ENCODE measurements at regions not wholly inside any gene's neighbourhood (a gene's known extent, or its start where the extent isn't known, plus 50 kb on each side); places are given as distances from the start of the nearest gene placed in this dataset.

DNA sequence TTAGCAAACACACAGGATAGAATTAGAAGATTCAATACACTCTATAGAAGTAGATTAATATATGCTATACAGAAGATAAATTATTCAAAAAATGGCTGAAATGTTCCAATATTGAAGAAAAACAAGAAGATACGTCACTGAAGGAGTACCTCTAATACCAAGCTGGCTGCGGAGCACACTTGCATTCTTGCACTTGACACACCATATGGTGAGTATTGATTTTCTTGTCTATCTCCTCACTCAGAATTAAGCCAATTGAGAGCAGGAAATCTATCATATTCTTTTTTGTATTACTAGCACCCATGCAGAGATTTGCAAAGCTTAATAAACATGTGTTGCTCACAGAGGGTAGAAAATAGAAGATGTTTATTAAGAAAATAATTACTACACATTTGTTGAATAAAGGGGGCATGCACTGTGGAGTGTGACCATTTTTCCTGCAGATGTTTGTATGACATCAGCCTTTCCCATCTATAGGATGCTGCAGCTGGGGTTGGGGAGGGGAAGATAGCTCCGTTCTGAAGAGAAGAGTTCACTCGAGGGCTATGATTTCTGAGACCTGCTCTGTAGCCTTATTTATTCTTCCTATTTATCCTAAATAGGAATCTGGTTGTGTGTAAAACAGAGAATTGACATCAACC, 318.1 kb downstream of the HHIPL2 start:
- H4K20me1 ChIP-seq (replicated peaks in 1 of 2; ENCODE audit: control insufficient read depth in 1 of 2, insufficient read depth in 2 of 2, low read length in 2 of 2): no peaks in the 10 kb centered on the region
- no peak overlapping the region for H4K91ac ChIP-seq (replicated peaks; ENCODE audit: insufficient read length, low read length)
- H3K79me2 ChIP-seq (ENCODE audit: control insufficient read depth in 1 of 2, insufficient read depth in 2 of 2, low read length in 2 of 2): no peaks in the 10 kb centered on the region
- no peak overlapping the region for H2AFZ ChIP-seq (ENCODE audit: low read length)
- H2BK20ac ChIP-seq (ENCODE audit: low read length): no peak overlapping the region
- no peaks in the 10 kb centered on the region for H3K23me2 ChIP-seq (ENCODE audit: low read depth, low read length)
- H2BK120ac ChIP-seq (replicated peaks; ENCODE audit: low read depth, low read length): no peak overlapping the region
- ChIA-PET POLR2A (ENCODE audit: partially characterized antibody) (no interaction called here), CTCF (ENCODE audit: partially characterized antibody) (interaction anchor here (0.7 kb wide), 1 partner anchor 532 kb away, joined by 3 read pairs; no protein-coding TSS in a partner anchor)
- DNase-seq (ENCODE audit: low read depth in 1 of 2, low spot score in 2 of 2): no peak
- no peaks in the 10 kb centered on the region for H3K27me3 ChIP-seq (replicated peaks in 1 of 4; ENCODE audit: control insufficient read depth in 3 of 4, extremely low read depth in 1 of 4, insufficient read depth in 3 of 4, low read length in 3 of 4)
- no peak overlapping the region for H3K18ac ChIP-seq (ENCODE audit: extremely low read depth, low read length)
- H3K27ac ChIP-seq (ENCODE audit: low read depth, low read length): no peak overlapping the region
- H3K36me3 ChIP-seq (ENCODE audit: control insufficient read depth in 2 of 4, insufficient read depth in 4 of 4, low read length in 3 of 4): no peaks in the 10 kb centered on the region
- no peaks in the 10 kb centered on the region for H3K9me3 ChIP-seq (ENCODE audit: insufficient read depth in 2 of 2, low read depth in 1 of 2, low read length in 1 of 2)
- no peak overlapping the region for H2BK15ac ChIP-seq (ENCODE audit: low read length)
- no peak for FAIRE-seq
- H3K9ac ChIP-seq (replicated peaks in 1 of 4; ENCODE audit: extremely low read depth in 1 of 4, low read depth in 3 of 4, low read length in 3 of 4): no peak overlapping the region
- H2AK5ac ChIP-seq (ENCODE audit: low read depth, low read length): no peak overlapping the region
- no peak overlapping the region for H4K5ac ChIP-seq (ENCODE audit: insufficient read length, low read depth, low read length)
- H3K4me2 ChIP-seq (ENCODE audit: insufficient read depth in 1 of 2, low read depth in 2 of 2, low read length in 2 of 2): no peak overlapping the region
- no peak overlapping the region for H2BK5ac ChIP-seq (ENCODE audit: low read depth, low read length)
- H3K56ac ChIP-seq (replicated peaks; ENCODE audit: insufficient read length, low read depth, low read length): no peak overlapping the region
- WGBS, 2 experiments (ENCODE audit: extremely low coverage in 1 of 2, insufficient coverage in 1 of 2, insufficient read length in 1 of 2, insufficient replicate concordance in 2 of 2, low coverage in 1 of 2, low lambda C conversion rate in 2 of 2, missing lambda C conversion rate in 1 of 2): 98% methylated on average over 4 of the region's 4 CpGs; no CpG with 5 or more reads in 1 of the 2 experiments
- no peak overlapping the region for H4K8ac ChIP-seq (ENCODE audit: extremely low read depth, insufficient read depth, low read length)
- H3K4ac ChIP-seq (replicated peaks; ENCODE audit: insufficient read length, low read depth, low read length): no peak overlapping the region
- no peak overlapping the region for H3K4me3 ChIP-seq (ENCODE audit: extremely low read depth in 1 of 4, insufficient read depth in 2 of 4, low read depth in 3 of 4, low read length in 4 of 4)
- H3K23ac ChIP-seq (ENCODE audit: insufficient read length): no peak overlapping the region
- H2BK12ac ChIP-seq (ENCODE audit: low read depth, low read length): no peak overlapping the region
- H3K79me1 ChIP-seq (ENCODE audit: low read depth, low read length): no peaks in the 10 kb centered on the region
- no peaks in the 10 kb centered on the region for H3K4me1 ChIP-seq (replicated peaks in 1 of 4; ENCODE audit: control insufficient read depth in 3 of 4, insufficient read depth in 4 of 4, low read length in 3 of 4)
- H3K14ac ChIP-seq (ENCODE audit: insufficient read length): no peak overlapping the region
- TF ChIP-seq SP1 (IDR thresholded peaks at IDR 0.05; ENCODE audit: low read depth, low read length) (no peak), ZNF274 (IDR thresholded peaks at IDR 0.05; ENCODE audit: borderline replicate concordance, extremely low read depth, low read length) (no peak), CTCF (IDR thresholded peaks at IDR 0.05; ENCODE audit: control extremely low read depth in 1 of 3, insufficient read depth in 1 of 3, low read depth in 1 of 3, low read length in 3 of 3) (no peak), RFX5 (IDR thresholded peaks at IDR 0.05; ENCODE audit: borderline replicate concordance, low read depth, low read length) (no peak), TAF7 (optimal IDR thresholded peaks at IDR 0.05; ENCODE audit: borderline replicate concordance, low read depth, low read length) (no peak), SIRT6 (IDR thresholded peaks at IDR 0.05; ENCODE audit: low read length) (no peak), SUZ12 (IDR thresholded peaks at IDR 0.05; ENCODE audit: low read length) (no peak), CBX5 (IDR thresholded peaks at IDR 0.05; ENCODE audit: low read depth, low read length) (no peak), SIN3A (conservative IDR thresholded peaks at IDR 0.05 in 1 of 2, IDR thresholded peaks at IDR 0.05 in 1 of 2; ENCODE audit: low read depth in 1 of 2, low read length in 2 of 2) (no peak), SAP30 (IDR thresholded peaks at IDR 0.05; ENCODE audit: insufficient read depth, insufficient replicate concordance, low read length) (no peak), PHF8 (conservative IDR thresholded peaks at IDR 0.05; ENCODE audit: low read depth, low read length) (no peak)

All from H1 (cell line).